ENCODE measurements at regions not wholly inside any gene's neighbourhood (a gene's known extent, or its start where the extent isn't known, plus 50 kb on each side); places are given as distances from the start of the nearest gene placed in this dataset.

DNA sequence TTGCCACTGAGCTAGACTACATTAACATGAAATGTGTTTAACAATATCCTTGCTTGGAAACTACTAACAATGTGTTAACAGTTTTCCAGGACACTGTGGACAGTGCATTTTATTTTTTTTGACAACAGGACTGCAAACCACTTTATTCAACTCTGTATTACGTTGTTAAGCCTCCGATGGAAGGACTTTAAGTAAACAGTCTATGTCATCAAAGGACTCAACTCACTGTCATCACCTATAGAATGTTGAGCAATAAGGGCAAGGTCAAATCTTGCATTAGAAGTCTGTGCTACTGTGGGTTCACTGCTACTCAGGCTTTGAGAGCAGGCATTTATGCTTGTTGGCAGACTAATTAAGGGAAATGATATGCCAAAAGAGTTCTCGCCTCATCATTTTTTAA lies 483.7 kb downstream of the FLRT2 start:
- DNase-seq, result peak; percentile 1

DNA sequence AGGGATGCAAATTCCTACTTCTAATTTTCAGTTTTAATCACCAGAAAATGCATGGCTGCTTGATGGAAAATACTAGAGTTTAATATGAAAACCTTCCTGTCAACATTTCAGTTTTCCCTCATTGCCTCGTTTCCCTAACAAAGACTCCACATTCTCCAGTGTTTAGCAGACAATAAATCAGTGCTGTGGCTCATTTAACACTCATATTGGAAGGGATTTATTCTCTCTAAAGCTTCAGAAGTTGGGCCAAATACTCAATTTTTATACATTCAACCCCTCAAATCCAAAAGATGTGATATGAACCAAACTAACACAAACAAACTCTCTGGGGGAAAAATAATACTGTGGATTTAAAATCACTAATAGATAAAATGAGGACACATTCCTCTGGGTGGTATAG lies 482.5 kb downstream of the FLRT2 start:
- DNase-seq, result no peak

DNA sequence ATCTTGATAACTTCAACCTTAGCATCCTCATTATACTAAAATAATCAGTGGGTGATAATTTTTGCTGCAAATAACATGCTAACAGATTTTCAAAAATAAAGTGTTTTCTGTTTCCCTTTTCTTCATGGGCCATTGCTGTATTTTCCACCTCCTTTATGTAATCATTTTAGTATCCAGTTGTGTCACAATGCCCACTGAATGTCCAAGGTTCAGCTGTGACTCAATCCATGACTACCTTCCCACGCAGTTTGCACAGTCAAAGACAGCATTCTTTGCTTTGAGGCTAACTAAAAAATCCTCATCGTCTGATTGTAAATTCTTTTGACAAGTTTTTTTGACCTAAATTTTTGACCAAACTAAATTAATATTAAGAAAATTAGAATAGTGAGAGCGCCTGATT lies 474.1 kb downstream of the FLRT2 start:
- no peak for DNase-seq

DNA sequence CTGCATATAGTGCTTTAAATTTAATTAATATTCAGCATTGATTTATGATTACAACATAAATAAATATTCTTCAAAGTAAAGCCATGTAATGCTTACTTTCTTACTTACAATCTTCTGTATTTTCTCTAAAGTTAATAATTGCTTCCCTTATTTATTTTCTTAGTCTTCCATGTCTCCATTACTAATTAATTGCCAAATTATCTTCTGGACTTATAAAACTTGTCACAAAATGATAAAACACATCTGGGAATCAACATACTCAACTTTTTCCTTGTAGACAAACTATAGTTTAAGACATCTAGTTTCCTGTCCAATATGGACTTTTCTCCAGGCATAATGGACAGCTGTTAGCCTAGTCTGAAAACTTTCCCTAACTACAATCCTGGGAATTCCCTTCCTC lies 466.6 kb downstream of the FLRT2 start:
- DNase-seq, result no peak

DNA sequence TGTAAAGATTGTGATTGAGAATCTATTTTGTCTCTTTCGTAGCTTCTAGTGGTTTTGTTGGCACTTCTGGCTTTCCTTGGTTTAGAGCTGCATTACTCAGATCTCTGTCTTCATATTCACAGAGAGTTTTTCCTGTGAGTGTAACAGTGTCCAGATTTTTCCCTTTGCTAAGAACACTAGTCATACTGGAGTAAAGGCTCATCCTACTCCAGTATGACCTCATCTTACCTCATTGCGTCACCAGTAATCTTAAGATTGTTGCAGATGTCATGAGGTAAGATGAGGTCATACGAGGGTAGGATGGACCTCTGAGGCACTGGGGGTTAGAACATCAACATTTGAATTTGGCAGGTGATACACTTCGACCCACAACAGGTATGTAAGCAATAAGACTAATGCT lies 461.2 kb downstream of the FLRT2 start:
- DNase-seq, result no peak

DNA sequence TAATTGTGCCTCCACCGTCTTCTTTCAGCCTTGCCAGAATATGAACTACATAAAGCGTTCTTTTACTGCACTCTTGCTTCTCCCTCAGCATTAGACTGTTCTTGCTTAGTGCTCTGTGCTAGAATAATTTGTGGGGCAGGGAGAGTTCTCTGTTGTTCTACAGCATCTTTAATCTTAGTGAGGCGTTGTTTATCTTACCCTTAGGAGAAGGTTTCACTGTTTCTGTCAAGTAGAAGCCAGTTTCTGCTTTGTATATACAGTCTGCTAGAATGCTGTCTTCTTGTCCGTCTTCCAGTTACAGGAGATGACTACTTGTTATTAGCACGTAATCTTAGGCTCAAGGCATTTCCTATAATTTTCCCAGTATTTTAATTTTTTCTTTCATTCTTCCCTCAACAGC lies 458.0 kb downstream of the FLRT2 start:
- DNase-seq, result no peak

DNA sequence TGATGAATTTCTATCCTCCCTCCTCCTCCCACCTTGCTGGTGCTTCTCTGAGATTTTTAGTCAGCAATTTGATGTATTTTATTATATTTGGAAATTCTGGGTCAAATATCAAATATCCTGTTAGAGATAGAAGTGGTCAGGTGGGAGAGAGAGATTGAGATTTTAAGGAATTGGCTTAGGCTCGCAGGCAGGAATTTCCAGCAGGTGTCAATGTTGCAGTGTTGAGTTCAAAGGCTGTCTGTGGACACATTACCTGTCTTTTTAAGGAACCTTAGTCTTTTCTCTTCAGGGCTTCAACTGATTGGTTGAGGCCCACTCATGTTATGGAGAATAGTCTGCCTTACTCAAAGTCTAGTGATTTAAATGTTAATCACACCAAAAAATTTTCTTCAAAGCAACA lies 457.3 kb downstream of the FLRT2 start:
- DNase-seq, result no peak

DNA sequence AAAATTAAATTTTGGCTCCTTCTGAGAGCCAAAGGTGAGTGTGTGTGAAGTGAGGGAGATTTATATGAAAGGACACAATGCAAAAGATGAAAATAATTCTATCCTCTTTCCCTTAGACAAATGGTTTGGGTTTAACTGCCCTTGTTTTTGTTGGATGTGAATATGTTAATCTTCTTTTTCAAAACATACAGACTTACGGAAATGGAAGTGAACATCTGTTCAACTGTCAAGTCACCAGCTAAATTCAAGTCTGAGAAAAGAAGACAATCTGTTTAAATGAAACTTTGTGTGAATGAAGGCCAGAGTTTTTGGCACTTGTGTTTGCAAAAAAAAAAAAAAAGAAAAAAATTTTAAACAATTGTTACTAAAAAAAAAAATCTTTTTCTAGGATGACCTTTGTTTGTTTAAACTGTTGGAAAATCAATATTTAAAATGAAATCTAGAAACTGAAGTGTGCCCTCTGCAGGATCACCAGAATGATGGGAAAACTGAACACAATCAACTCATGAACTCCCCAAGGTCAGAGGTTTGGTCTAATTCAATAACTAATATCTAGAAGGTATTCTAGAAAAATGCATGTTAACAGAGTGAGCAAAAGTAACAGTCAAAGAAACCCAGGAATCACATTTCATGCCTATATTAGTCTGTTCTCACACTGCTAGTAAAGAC lies 448.8 kb downstream of the FLRT2 start:
- DNase-seq, result no peak

DNA sequence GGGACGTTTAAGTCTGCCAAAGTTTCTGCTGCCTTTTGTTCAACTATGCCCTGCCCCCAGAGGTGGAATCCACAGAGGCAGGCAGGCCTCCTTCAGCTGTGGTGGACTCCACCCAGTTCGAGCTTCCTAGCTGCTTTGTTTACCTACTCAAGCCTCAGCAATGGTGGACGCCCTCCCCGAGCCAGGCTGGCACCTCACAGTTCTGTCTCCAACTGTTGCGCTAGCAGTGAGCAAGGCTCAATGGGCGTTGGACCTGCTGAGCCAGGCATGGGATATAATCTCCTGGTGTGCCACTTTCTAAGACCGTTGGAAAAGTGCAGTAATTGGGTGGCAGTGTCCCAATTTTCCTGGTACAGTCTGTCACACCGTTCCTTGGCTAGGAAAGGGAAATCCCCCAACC lies 444.7 kb downstream of the FLRT2 start:
- no peak for DNase-seq

DNA sequence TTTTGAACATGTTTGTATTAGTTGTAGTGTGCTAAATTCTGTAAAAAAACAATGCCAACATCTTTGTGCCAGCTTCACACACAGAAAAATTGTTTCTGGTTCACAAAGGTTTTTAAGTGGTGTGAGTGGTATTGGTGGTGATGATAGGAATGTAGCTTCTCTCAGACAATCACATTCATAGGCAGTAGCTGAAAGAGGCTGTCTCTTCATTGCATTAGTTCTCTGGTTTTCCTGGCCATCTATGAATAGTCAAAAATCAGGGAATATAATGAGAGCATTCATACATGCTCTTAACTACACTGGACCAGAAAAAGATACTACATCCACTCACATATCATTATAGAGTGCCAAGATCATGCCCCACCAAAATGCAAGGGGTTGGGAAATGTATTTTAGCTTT lies 433.5 kb downstream of the FLRT2 start:
- DNase-seq, result no peak

DNA sequence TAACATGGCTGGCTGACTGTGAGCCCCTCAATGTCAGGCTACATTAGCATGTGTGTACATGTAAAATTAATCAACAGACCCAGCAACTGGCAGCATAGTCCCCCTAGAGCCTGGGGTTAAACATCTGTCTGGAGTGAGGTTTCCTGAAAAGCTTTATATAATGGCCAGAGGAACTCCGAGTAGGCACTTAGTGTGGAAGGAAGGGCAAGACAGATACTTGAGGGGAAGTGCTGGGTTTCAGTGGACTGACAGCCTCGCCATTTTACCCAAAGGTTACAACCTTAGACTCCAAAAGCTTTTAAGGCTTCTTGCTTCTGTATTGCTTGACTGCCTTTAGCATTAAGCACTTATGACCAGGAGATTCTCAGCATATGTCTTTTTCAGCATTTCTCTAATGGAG lies 430.8 kb downstream of the FLRT2 start:
- DNase-seq, result no peak

DNA sequence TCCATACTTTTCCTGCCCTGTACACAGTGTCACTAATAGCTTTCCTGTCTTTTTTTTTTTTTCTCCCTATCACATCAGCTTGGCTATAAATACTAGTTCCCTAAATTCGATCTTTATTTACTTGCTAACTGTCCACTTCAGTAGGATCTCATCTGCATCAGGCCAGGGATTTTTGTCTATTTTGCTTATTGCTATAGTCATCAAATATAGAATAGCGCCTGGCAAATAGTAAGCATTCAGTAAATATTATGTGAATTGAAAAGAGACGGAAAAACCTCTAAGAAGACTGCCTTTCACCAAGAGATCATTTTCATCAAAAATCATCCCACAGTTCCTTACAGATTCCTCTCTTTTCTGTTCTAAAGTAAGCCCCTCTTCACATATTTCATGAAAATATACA lies 429.1 kb downstream of the FLRT2 start:
- DNase-seq, result no peak

DNA sequence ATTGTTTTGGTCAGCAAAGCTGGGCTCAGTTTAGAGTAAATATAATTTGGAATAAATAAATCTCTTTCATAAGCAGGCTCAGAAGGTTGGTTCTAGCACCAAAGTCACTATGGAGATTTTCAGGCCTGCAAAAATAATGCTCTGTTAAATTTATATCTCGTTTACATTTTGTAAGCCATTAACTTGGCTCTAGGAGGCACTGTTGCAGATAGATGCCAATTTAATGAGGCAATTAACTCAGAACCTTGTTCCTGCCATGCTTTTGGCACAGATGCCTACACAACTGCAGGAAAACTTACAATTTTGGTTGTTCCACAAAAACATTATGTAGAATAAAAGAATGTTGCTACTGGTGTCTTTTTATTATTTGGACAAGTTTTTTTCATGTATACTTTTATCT lies 428.1 kb downstream of the FLRT2 start:
- DNase-seq, result no peak

DNA sequence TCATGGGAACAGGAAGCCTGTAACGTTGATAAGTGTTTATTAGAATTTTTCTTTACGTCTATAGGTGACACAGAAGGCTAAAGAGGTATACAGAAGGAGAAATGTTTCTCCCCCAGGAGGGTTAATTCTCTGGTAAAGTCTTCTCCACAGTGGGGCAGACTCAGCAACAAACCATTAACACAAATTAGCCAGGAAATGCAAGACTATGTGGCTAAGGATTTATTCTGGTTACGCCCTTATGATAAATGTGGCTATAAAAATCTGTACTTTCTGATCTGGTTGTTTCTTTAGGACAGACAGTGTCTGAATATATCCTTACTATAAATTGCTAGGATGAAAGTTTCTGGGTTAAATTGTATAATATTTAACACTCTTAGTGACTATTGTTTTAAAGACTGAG lies 423.3 kb downstream of the FLRT2 start:
- no peak for DNase-seq

DNA sequence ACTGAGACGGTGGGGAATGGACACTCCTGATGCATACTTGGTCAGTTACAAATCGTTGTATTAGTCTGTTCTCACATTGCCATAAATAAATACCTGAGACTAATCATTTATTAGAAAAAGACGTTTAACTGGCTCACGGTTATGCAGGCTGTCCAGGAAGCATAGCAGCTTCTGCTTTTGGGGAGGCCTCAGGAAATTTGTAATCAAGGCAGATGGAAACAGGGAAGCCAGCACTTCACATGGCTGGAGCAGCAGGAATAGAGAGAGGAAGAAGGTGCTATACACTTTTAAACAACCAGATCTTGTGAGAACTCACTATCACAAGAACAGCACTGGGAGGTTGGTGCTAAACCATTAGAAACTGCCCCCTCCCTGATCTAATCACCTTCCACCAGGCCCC lies 418.2 kb downstream of the FLRT2 start:
- DNase-seq, result no peak

DNA sequence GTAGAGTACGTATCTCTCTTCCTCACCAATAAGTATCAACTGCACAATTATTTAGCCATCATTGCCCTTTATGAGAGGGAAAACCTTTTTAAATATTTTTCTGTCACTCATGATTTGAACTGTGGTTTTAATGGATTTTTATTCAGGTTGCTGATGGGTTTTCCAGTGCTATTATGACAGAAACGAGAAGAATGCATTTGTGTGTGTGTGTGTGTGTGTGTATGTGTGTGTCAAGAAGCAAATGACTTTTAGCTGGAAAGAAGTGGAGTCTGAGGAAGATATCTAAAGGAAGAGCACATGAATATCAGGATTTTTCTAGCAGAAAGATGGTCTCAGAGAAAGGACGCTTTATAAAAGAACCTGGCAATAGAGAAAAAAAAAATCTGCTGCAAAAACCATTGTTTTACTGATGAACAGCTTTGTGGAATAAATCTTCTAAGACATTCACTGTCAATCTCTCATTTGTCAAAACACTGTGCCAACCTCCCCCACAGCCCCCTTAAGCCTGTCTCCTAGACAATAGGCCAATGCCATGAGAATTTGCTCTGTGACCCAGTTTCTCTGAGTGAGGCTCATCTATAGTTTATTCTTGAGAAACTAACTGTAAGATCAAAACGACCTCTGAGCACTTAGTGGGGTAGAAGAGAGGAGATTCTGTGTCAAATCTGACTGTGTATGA lies 417.7 kb downstream of the FLRT2 start:
- DNase-seq, result no peak

DNA sequence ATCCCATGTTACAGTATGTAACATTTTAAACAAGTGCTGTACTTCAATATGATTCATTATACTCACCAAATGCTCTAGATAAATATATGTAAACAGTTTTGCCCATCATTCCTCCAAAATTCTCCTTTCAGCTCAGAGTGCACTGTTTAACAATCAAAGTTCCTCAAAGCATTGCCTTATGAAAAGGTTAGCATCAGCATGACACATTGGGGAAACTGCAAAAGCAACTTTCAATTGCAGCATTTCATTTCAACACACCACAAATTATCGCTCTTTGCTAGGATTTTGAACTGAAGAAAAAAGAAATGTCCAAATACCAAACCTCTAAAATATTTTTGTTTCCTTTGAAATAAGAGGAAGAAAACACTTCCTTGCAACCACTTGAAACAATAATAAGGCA lies 413.2 kb downstream of the FLRT2 start:
- no peak for DNase-seq

DNA sequence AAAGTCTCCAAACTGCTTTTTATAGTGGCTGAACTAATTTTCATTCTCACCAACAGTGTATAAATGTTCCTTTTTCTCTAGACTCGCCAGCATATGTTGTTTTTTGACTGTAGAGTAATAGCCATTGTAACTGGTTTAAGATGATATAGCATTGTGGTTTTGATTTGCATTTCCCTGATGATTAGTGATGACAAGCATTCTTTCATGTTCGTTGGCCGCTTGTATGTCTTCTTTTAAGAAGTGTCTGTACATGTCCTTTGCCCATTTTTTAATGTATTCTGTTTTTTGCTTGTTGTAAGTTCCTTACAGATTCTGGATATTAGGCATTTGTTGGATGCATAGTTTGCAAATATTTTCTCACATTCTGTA lies 404.9 kb downstream of the FLRT2 start:
- no peak for DNase-seq

DNA sequence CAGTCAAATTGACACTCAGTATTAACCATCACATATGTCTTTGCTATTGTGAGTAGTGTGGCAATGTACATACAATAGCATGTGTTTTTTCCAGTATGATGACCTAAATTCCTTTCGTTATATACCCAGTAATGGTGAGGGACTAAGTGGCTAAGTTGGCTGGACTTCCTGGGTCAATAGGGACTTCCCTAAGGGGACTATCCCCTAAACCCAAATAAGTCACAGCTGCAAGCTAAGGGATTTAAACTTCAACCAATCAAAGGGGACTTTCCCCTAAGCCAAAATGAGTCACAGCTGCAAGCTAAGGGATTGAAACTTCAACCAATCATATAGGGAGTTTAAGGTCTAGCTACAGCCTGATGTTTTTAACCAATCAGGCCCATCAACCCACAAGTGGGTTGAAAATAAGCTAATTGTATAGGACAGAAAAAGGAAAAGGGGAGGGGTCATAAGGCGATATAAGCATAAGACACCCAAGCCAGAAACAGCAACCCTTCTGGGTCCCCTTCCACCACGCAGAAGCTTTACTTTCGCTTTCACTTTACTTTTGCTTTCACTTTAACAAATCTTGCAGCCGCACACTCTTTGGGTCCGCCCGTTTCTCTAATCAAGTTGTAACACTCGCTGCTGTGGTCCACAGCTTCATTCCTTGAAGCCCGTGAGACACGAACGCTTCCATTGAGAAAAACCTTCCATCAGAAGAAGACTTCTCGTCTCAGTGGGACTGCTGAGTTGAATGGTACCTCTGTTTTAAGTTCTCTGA lies 404.4 kb downstream of the FLRT2 start:
- peak; percentile 21 for DNase-seq

DNA sequence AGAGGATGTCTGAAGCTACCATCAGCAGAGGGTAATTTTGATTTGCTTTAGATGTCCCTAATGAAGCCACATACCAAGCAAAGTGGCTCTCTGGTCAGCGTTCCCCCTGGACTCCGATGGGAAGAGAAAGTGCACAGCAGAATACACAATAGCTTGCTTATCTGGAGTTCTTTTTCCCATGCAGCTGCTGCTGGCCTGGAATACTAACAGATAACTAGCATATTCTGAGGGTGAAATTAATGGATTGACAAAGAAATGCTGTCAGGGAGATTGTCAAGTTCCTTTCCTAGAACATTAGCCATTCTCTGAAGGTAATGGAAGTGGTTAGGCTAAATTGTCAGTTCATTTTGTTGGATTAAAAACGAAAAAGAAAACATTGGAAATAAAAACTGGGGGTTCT lies 391.3 kb downstream of the FLRT2 start:
- peak; percentile 7 for DNase-seq

DNA sequence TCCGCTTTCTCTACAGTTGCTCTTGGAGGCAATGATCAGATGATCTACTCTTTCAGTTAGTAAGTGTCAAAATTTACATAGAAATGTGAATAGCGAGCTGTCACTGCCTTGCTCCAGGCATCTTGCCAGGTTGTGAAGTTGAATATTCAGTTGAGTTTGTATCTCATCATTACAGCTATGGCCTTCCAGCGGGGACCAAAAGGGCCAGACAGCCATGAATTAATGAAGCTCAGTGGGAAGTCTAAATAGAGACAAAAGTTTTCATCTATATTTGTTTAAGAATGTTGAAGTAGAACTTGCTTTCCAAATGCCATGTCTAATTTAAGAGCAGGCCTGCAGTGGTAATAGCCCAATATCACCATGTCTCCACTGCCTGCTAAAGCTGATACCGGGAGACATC lies 387.8 kb downstream of the FLRT2 start:
- DNase-seq, result no peak

DNA sequence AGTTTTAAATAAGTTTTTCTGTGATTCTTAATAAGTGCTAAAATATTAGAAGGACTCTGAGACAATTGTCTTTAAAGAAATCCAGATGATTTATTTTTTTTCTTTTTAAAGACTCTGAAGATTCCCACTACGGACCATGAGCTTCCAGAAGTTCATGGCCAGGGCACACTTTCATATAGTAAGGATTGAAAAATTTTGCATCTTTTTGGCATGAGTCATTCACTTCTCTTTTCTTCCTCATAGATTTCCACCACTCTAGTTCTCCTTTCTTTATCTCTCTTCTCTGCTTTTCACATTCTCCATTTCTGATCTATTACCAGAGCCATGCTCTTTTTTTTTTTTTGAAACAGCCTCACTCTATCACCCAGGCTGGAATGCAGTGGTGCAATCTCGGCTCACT lies 385.8 kb downstream of the FLRT2 start:
- DNase-seq, result no peak

DNA sequence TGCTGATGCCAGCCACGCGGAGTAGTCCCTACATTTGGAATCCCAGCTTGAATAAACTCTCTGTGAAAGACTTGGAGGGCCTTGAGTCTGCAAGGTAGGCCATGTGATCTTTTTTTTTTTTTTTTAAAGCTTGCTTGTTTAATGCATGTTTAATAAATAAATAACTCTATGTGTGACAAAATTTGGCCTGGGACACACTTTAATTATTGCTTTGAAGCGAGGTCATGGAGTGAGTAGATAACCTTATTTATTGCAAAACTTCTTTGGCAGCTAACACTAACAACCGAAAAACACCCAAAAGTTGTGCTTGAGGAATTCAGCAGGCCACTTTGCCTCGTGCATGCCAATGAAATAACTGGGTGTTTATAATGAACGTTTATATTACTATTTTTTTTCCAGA lies 382.2 kb downstream of the FLRT2 start:
- no peak for DNase-seq

DNA sequence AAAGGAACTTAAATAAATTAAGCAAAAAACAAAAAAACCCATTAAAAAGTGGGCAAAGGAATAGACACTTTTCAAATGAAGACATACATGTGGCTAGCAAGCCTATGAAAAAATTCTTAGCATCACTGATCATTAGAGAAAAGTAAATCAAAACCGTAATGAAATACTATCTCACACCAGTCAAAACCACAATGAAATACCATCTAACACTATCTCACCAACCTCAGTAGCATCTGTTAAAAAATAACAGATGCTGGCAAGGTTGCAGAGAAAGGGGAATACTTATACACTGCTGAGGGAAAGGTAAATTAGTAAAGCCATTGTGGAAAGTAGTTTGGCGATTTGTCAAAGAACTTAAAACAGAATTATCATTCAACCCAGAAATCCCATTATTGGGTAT lies 381.1 kb downstream of the FLRT2 start:
- DNase-seq, result no peak

DNA sequence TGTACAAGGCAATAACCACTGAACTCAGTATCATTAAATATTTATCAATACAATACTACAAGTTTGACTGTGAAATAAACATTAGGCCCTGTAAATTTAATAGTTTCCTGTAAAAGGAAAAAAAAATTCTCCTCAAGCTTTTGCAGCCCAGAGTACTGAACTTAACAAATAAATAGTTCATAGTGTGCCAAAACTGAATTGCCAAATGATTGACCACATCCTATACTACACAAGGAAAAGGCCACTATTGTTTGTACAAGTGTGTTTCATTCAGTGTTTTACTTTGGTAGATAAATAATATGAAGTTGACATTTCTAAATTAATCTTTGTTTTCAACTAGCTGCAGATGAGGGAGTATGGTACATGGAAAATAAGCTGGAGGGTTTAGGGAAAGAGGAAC lies 379.6 kb downstream of the FLRT2 start:
- DNase-seq, result no peak

Measured in NCI-H146 (cell line).